Esophagus squamous epithelium (tissue), 5 donors: ENCODE measurements at regions not wholly inside any gene's neighbourhood (a gene's known extent, or its start where the extent isn't known, plus 50 kb on each side); places are given as distances from the start of the nearest gene placed in this dataset.

Experiments
- DNase-seq: peaks from one replicate; lab custom pipeline; 2025; lab: John Stamatoyannopoulos, UW
- H3K27ac ChIP-seq, 4 donors: fragments of 200-600 bp; sonication (generic); one replicate each; pipeline ENCODE4 v1.5.1; 2016 to 2019; ENCODE audit warnings: mild to moderate bottlenecking in 1 of 4
- H3K27me3 ChIP-seq, 4 donors: fragments of 200-600 bp; sonication (generic); 1 replicate in 3 of 4; 2 replicates in 1 of 4; pipeline versions ENCODE4 v1.5.1 to v1.6.0; 2017 to 2021; ENCODE audit warnings: antibody characterized with exemption in 1 of 4
- H3K36me3 ChIP-seq, 3 donors: fragments of 200-600 bp; sonication (generic); one replicate each; pipeline ENCODE4 v1.5.1; 2016 to 2019
- H3K4me1 ChIP-seq, 3 donors: fragments of 200-600 bp; sonication (generic); one replicate each; pipeline ENCODE4 v1.5.1; 2017 to 2019
- H3K4me3 ChIP-seq, 4 donors: fragments of 200-600 bp; sonication (generic); 1 replicate in 3 of 4; 2 replicates in 1 of 4; pipeline ENCODE4 v1.5.1; 2016 to 2019; ENCODE audit warnings: mild to moderate bottlenecking in 2 of 4, moderate library complexity in 1 of 4
- H3K9me3 ChIP-seq, 3 donors: fragments of 200-600 bp; sonication (generic); one replicate each; pipeline ENCODE4 v1.5.1; 2016 to 2019
- POLR2A ChIP-seq, 4 donors: fragments of 450-650 bp; IDR thresholded peaks; one replicate each; pipeline ENCODE4 v1.6.1; 2017; ENCODE audit warnings: antibody characterized with exemption in 4 of 4, mild to moderate bottlenecking in 4 of 4, moderate library complexity in 3 of 4
- WGBS, 2 donors: methylation state at CpG; one replicate each; pipeline ENCODE4 v1.1.5; 2018; 5-methylcytosine and 5-hydroxymethylcytosine counted together
- intact Hi-C: fragments of 100-400 bp; cut with DNase I; formaldehyde crosslinking; loops from one replicate; pipeline ENCODE4 v1.15.0; 2022
- TF ChIP-seq, protein P1 (sequence below), 6 experiments: fragments of 450-650 bp in 4 of 6; fragments of 200-600 bp in 2 of 6; sonication (generic) in 2 of 6; IDR thresholded peaks; one replicate each; pipeline ENCODE4 v1.5.1; 2016 to 2019; ENCODE audit warnings: antibody characterized with exemption in 6 of 6, mild to moderate bottlenecking in 4 of 6, moderate library complexity in 4 of 6
- donor health status: DM: yes; HTN: yes; CAD: no.

DNA sequence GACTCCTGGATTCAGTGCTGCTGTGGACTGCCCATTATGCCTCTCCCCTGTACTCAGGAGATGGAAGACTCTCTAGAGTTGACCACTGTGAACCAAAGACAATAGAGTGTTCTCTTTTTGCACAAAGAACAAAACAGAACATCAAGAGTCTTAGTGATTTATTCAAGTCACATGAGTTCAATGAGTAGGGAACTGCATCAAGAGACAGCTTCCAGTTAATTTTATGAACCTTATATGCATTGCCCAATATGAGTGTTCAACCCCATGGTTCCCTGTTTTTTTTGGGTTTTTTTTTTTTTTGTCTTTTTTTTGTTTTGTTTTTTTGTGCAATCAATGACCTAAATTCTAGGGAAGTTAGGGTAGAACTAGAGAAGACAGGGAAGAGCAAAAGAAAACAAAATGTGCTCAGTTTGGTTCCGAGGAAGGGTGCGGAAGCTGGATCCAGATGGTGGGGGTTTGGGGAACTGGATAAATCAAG, 224.3 kb downstream of the MAFB start:
- Histone ChIP-seq H3K36me3 (no peaks in the 10 kb centered on the region), H3K27me3 (no peaks in the 10 kb centered on the region), H3K9me3 (no peaks in the 10 kb centered on the region), H3K4me1 (peaks cover 0 to 10% (median 0%) of the 10 kb centered on the region in 3 donors), H3K4me3 (no peak overlapping the region), H3K27ac (peak overlapping the region in 1 of 4 donors; percentile 64)
- no peak for DNase-seq
- intact Hi-C loops, result no loop called here
- 81 to 95% methylated on average over 2 of the region's 2 CpGs for WGBS, 2 donors
- no peak for TF ChIP-seq POLR2A (IDR thresholded peaks at IDR 0.05)
- TF ChIP-seq, protein P1, sequence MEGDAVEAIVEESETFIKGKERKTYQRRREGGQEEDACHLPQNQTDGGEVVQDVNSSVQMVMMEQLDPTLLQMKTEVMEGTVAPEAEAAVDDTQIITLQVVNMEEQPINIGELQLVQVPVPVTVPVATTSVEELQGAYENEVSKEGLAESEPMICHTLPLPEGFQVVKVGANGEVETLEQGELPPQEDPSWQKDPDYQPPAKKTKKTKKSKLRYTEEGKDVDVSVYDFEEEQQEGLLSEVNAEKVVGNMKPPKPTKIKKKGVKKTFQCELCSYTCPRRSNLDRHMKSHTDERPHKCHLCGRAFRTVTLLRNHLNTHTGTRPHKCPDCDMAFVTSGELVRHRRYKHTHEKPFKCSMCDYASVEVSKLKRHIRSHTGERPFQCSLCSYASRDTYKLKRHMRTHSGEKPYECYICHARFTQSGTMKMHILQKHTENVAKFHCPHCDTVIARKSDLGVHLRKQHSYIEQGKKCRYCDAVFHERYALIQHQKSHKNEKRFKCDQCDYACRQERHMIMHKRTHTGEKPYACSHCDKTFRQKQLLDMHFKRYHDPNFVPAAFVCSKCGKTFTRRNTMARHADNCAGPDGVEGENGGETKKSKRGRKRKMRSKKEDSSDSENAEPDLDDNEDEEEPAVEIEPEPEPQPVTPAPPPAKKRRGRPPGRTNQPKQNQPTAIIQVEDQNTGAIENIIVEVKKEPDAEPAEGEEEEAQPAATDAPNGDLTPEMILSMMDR (IDR thresholded peaks at IDR 0.05), result no peak

DNA sequence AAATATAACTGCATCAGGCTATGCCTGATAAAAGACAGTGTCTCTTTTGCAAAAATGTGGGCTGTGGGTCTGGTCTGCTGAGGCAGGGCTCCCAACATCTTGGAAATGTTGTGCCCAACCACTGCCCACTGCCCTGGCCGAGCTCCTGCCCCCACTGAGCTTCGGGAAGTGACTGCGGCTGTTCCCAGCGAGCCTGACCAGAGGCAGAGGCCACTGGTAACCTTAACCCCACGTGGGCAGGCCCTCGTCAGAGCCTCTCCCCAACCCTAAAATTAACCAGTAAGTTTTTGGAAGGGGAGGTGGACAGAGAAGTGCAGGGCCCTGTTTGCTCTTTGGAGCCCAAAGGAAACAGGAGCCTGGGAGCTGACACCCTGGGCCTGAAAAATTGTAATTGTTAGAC, 225.9 kb downstream of the MAFB start:
- intact Hi-C loops, result no loop called here
- DNase-seq, result no peak
- Histone ChIP-seq H3K36me3 (no peaks in the 10 kb centered on the region), H3K27ac (peak overlapping the region in 2 of 4 donors; percentile 11 to 32), H3K27me3 (no peaks in the 10 kb centered on the region), H3K4me1 (peaks cover 0 to 10% (median 0%) of the 10 kb centered on the region in 3 donors), H3K9me3 (no peaks in the 10 kb centered on the region), H3K4me3 (no peak overlapping the region)
- TF ChIP-seq POLR2A (IDR thresholded peaks at IDR 0.05), result peak in 1 of 4 donors; percentile 15
- TF ChIP-seq, protein P1 (IDR thresholded peaks at IDR 0.05), result no peak
- 59 to 75% methylated on average over 2 to 5 of the region's 6 CpGs for WGBS, 2 donors

DNA sequence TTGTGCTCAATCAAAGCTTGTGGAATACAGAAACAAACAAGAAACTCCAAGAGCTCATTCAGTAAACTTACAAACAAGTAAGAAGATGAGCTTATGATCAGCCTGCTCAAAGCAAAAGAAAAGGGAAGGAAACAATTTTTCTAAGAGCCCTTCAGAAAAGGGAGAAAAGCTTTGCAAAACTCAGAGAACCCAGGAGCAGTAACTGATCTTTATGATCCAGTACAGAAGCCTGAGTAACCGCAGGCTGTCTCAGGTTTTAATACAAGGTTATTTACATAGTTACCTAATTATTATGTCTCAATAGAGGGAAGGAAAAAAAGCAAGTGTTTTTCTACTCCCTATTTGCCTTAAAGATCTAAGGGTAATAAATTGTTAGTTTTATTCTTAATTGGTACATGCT, 226.5 kb downstream of the MAFB start:
- H3K27ac ChIP-seq, result peak overlapping the region in 2 of 4 donors; percentile 4 to 11
- H3K4me3 ChIP-seq, result no peak overlapping the region
- peaks cover 0 to 10% (median 0%) of the 10 kb centered on the region in 3 donors for H3K4me1 ChIP-seq
- 53 to 63% methylated on average over 1 of the region's 1 CpG for WGBS, 2 donors
- intact Hi-C loops, result no loop called here
- H3K9me3 ChIP-seq, result no peaks in the 10 kb centered on the region
- no peak for DNase-seq
- no peak for TF ChIP-seq POLR2A (IDR thresholded peaks at IDR 0.05)
- TF ChIP-seq, protein P1 (IDR thresholded peaks at IDR 0.05), result no peak
- no peaks in the 10 kb centered on the region for H3K36me3 ChIP-seq
- no peaks in the 10 kb centered on the region for H3K27me3 ChIP-seq

DNA sequence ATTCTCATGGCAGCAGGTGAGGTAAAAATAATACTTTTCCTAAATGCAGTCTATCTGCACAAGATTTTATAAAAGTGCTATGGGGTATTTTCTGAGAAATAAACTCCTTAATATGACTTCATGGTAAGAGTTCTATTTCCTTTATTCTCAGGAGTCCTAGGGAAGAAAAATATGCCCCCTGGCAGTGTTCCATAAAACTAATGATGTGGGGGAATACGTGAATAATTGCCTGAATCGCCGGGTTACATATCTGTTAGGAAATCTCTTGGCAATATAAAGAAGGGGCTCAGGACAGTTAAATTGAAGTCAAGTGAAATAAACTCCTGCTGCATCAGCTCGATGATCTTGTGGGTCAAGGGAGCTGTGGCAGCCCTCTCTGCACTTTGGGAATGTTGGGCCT, 229.7 kb downstream of the MAFB start:
- Histone ChIP-seq H3K36me3 (no peaks in the 10 kb centered on the region), H3K27ac (no peak overlapping the region), H3K4me3 (no peak overlapping the region), H3K4me1 (peaks cover 0 to 10% (median 0%) of the 10 kb centered on the region in 3 donors), H3K9me3 (no peaks in the 10 kb centered on the region), H3K27me3 (no peaks in the 10 kb centered on the region)
- intact Hi-C loops, result no loop called here
- TF ChIP-seq POLR2A (IDR thresholded peaks at IDR 0.05), result no peak
- TF ChIP-seq, protein P1 (IDR thresholded peaks at IDR 0.05), result no peak
- WGBS, 2 donors, result 68 to 80% methylated on average over 4 of the region's 4 CpGs
- no peak for DNase-seq

DNA sequence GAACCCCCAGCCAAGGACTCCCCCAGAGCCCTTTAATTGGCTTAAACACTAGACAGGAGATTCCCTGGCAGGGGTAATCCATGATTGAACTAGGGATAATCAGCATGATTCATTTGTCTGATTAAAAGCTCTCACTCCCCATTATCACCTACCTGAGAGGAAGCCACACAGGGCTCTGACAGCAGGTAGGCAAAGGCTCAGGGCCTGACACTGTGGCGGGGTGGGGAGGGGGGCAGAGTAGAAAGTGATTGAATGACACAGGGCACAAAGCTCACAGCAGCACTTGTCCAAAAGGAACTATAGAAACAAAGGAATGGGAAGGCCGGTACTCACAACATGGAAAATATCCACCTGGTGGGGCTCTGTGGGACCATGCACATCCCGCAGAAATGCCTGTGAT, 231.6 kb downstream of the MAFB start:
- Histone ChIP-seq H3K27me3 (no peaks in the 10 kb centered on the region), H3K27ac (no peak overlapping the region), H3K4me1 (no peaks in the 10 kb centered on the region), H3K4me3 (no peak overlapping the region), H3K9me3 (no peaks in the 10 kb centered on the region), H3K36me3 (no peaks in the 10 kb centered on the region)
- DNase-seq, result no peak
- TF ChIP-seq, protein P1 (IDR thresholded peaks at IDR 0.05), result no peak
- WGBS, 2 donors, result 87 to 94% methylated on average over 3 of the region's 3 CpGs
- intact Hi-C loops, result no loop called here
